HG03439 (cell line): ENCODE measurements at regions not wholly inside any gene's neighbourhood (a gene's known extent, or its start where the extent isn't known, plus 50 kb on each side); places are given as distances from the start of the nearest gene placed in this dataset.
"Not testable (repeated sequence)": the region's sequence is repeated elsewhere in the genome, so short reads cannot be mapped to it uniquely, and the experiment has no call there.

Experiments
- ATAC-seq: cut with Tn5 transposase; IDR thresholded peaks from one replicate; pipeline ENCODE4 v1.9.1; 2021; ENCODE audit warnings: mild to moderate bottlenecking, moderate library complexity; ENCODE audit not compliant: unreplicated experiment

DNA sequence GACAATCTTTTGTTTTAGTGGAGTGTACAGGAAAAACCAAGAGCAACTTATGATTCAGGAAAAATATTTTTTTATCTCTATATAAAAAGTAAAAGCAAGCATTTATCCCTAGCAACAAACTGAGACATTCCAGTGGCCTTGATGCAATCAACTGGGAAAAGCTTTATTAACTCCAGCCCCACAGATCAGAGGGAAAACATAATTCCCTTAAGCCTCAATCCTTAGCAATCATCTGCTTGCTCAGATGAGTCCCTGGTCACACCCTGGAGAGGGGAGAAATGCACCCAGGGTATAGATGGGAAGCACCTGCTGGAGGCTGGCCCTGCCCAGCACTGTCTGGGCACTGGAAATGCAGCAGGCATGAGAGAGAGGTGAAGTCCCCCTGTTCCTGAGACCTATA, 636.6 kb downstream of the TNS3 start:
- no peak for ATAC-seq

- ATAC-seq = no peak
Measured at GRCh38 chr7:46943996-46944395, 637.9 kb downstream of the TNS3 start.

GRCh38 chr7:46942574-46942973, 639.3 kb downstream of the TNS3 start:
- no peak for ATAC-seq

- ATAC-seq = no peak
Measured at GRCh38 chr7:46940178-46940577, 641.7 kb downstream of the TNS3 start.

DNA sequence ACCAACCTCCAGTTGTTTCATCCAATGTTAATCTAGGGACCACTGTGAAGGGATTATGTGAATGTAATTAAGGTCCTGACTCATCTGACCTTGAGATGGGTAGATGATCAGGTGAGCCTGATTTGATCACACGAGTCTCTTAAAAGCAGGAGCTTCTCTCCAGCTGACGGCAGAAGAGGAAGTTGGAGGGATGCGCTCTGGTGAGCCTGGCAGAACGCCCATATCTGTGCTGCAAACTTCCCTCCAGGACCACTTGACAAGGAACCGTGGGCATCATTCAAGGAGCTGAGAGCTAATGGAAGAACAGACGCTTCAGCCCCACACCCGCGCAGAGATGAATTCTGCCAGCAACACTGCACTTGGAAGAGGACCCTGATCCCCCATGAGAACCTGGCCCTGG, 642.4 kb downstream of the TNS3 start:
- ATAC-seq = no peak

DNA sequence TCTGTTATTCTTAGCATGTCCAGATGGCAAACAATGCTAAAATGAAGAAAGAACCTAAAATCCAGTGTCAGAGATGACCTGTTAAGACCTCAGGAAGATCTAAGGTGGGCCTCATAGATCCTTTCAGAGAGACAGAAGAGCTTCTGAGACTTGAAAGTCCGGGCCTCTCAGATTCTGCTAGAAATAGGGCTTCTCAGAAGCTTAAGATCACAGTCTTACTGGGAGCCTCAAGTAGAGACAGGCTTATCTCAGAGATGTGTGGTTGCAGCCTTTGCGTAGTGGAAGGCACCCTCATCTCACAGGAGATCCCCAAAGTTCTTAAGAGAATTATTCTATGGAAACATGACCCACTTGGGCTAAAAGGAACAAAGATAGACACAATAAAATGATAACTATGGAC, 642.8 kb downstream of the TNS3 start:
- ATAC-seq = no peak

DNA sequence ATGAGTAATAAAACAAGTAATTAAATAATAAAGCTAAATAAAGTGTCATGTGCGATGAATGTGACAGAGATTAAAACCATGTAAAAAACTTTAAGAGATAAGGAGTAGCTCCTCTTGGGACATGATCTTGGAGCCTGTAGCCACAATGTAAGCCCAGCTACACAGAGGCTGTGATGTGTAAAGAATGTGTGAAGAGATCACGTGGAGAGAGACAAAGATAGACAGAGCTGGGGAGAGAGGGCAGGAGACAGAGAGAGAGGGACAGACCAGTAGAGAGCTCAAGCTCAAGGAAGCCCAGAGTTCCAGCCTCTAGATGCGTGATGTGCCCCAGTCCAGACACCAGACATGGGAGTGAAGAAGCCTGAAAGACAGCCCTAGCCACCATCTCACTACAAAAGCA, 644.1 kb downstream of the TNS3 start:
- ATAC-seq = no peak

GRCh38 chr7:46934198-46934825, 647.6 kb downstream of the TNS3 start:
- ATAC-seq = no peak

GRCh38 chr7:46933596-46933995, 648.3 kb downstream of the TNS3 start:
- ATAC-seq = no peak

DNA sequence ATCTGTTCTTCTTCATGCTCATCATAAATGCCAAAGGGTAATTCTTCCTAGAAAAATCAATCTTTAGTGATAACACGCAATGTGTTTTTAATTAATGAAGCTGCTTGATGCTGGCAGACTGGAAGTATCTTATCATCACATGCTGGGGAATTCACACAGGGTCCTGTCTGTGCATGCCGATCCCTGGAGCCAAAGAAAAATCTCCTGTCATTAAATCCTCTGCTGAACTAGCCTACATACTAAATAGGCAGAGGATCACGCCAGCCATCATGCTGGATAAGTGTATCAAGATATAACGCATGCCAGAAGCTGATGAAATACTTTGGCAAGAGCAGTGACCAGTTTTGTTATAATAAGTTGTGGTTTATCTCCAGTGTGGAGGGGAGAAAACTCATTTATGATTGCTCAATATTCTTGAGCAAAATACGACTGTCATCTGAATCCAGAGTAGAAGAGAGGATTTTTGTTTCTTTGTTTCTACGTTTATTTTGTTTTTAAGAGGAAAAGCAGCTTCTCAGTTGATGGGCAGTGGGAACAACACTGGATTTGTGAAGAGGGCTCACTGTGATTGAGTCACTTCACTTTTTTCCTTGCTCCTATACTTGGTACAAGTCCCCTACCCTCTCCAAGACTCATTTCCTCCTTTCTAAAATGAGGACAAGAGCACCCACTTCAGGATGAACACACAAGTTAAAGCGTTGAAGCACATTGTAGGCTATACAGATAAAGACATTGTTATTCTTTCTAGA, 649.1 kb downstream of the TNS3 start:
- no peak for ATAC-seq

GRCh38 chr7:46932306-46932675, 649.6 kb downstream of the TNS3 start:
- ATAC-seq = no peak

DNA sequence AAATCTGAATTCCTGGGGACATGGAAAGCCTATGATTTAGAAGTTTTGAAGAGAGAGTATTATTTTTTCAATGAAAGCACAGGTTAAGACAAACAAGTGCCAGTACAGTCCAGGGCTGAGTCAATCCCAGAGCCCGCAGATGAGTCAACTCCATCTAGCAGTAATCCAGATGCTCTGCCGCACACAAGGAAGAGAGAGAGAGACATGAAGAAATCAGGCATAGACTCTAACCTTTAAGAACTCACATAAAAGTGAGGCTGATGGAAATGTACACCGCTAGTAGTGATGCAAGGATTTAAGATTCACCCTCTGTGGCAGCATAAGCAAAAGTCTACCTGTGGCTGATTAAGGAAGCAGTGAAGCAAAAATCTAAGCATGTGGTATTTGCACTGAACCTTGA, 651.5 kb downstream of the TNS3 start:
- ATAC-seq = no peak

GRCh38 chr7:46929359-46929758, 652.6 kb downstream of the TNS3 start:
- no peak for ATAC-seq

GRCh38 chr7:46928719-46929118, 653.2 kb downstream of the TNS3 start:
- no peak for ATAC-seq

GRCh38 chr7:46927131-46927810, 654.6 kb downstream of the TNS3 start:
- ATAC-seq = no peak

DNA sequence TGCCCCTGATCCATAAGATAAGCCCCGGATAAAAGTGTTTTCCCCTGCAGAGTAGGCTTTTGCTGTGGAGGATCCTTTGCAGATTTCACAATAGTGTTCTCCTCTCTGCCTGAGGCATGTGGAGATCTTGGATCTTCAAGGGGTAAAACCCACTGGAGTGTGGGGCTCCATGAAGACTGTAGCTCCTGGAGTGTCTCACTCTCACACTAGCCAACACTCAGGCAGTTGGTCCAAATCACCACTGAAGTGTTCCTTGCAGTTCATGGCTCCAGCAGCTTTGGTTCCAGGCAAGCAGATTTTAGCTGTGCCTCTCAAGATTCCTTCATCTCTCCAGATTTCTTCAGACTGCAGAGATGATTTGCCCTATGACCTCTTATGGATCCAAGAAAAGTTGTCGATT, 665.3 kb downstream of the TNS3 start:
- no peak for ATAC-seq

- ATAC-seq = no peak
Measured at GRCh38 chr7:46912692-46913091, 669.2 kb downstream of the TNS3 start.

DNA sequence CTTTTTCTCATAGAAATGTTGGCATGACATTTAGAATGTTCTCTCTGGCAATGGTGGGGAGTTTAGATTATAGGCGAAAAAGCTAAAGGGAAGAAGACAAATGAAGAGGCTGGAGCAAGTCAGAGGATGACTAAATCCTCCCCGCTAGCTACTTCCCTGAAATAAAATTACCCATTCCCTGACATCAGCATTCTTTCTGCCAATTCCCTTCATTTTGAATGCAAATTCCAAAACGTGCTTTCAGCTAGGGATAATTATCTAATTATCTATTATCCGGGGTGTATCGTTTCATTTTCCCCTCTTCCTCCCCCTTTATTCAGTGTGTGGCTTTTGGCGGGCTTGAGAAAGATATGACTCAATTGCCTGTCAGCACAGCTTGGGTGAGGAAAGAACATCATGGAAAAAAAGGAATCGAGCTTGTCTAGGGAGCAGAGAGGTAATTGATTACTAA, 672.3 kb downstream of the TNS3 start:
- no peak for ATAC-seq

DNA sequence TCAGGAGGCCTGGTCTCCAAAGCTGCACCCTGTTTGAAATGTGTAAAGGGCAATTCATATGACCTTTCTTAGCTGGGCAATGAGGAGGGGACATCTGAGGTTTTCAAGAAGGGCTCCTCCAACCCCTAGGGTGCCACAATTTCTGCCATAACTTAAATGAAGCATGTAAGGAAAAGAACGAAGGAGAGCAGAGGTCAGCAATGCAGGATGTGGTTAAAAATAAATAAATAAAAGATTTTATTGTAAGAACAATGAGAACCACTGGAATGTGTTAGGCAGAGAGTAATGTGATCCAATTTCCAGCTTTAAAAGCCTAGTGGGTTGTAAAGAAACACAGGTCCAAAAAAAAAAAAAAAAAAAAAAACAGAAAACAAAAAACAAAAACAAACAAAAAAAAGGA, 673.1 kb downstream of the TNS3 start:
- no peak for ATAC-seq

DNA sequence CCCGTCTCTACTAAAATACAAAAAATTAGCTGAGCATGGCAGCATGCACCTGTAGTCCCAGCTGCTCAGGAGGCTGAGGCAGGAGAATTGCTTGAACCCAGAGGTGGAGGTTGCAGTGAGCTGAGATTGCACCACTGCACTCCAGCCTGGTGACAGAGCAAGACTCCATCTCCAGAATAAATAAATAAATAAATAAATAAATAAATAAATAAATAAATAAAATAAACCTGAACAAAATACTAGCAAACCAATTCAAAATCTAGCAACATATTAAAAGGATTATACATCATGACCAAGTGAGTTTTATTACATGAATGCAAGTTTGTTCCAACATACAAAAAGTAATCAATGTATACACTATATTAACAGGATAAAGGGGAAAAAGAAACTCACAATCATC, 677.4 kb downstream of the TNS3 start:
- not testable (repeated sequence) for ATAC-seq

GRCh38 chr7:46902463-46902862, 679.4 kb downstream of the TNS3 start:
- ATAC-seq = no peak
